ENCODE measurements at regions not wholly inside any gene's neighbourhood (a gene's known extent, or its start where the extent isn't known, plus 50 kb on each side); places are given as distances from the start of the nearest gene placed in this dataset.

GRCh38 chr18:62442391-62442790 is 80.4 kb upstream of the ZCCHC2 start:
- TF ChIP-seq CTCF (conservative IDR thresholded peaks at IDR 0.05; ENCODE audit: low read depth, low read length) = no peak
- H3K4me3 ChIP-seq (ENCODE audit: low read length) = no peak overlapping the region
- DNase-seq (ENCODE audit: low read depth) = no peak

GRCh38 chr18:62445386-62445917 is 77.4 kb upstream of the ZCCHC2 start:
- TF ChIP-seq CTCF (conservative IDR thresholded peaks at IDR 0.05; ENCODE audit: low read depth, low read length) = no peak
- H3K4me3 ChIP-seq (ENCODE audit: low read length) = no peak overlapping the region
- no peak for DNase-seq (ENCODE audit: low read depth)

GRCh38 chr18:62446511-62446910 is 76.3 kb upstream of the ZCCHC2 start:
- DNase-seq (ENCODE audit: low read depth) = no peak
- H3K4me3 ChIP-seq (ENCODE audit: low read length) = no peak overlapping the region
- no peak for TF ChIP-seq CTCF (conservative IDR thresholded peaks at IDR 0.05; ENCODE audit: low read depth, low read length)

GRCh38 chr18:62447652-62448051 is 75.2 kb upstream of the ZCCHC2 start:
- TF ChIP-seq CTCF (conservative IDR thresholded peaks at IDR 0.05; ENCODE audit: low read depth, low read length) = no peak
- DNase-seq (ENCODE audit: low read depth) = no peak
- H3K4me3 ChIP-seq (ENCODE audit: low read length) = no peak overlapping the region

GRCh38 chr18:62448426-62448825 is 74.4 kb upstream of the ZCCHC2 start:
- DNase-seq (ENCODE audit: low read depth) = no peak
- no peak overlapping the region for H3K4me3 ChIP-seq (ENCODE audit: low read length)
- no peak for TF ChIP-seq CTCF (conservative IDR thresholded peaks at IDR 0.05; ENCODE audit: low read depth, low read length)

- no peak for TF ChIP-seq CTCF (conservative IDR thresholded peaks at IDR 0.05; ENCODE audit: low read depth, low read length)
- no peak for DNase-seq (ENCODE audit: low read depth)
- no peak overlapping the region for H3K4me3 ChIP-seq (ENCODE audit: low read length)
Observed at GRCh38 chr18:62449490-62450104, 73.2 kb upstream of the ZCCHC2 start.

- no peak for DNase-seq (ENCODE audit: low read depth)
- H3K4me3 ChIP-seq (ENCODE audit: low read length) = no peak overlapping the region
- no peak for TF ChIP-seq CTCF (conservative IDR thresholded peaks at IDR 0.05; ENCODE audit: low read depth, low read length)
Observed at GRCh38 chr18:62450175-62450545, 72.7 kb upstream of the ZCCHC2 start.

All from retinal pigment epithelial cell (primary cell).